WTC11 (cell line): ENCODE measurements at regions not wholly inside any gene's neighbourhood (a gene's known extent, or its start where the extent isn't known, plus 50 kb on each side); places are given as distances from the start of the nearest gene placed in this dataset.
"Not testable (repeated sequence)": the region's sequence is repeated elsewhere in the genome, so short reads cannot be mapped to it uniquely, and the experiment has no call there.

Source experiments
- ATAC-seq: fragments of 200-7000 bp; cut with Tn5 transposase; 2 replicates; pipeline ENCODE4 v1.10.0; 2021; ENCODE audit warnings: mild to moderate bottlenecking, moderate library complexity
- CTCF ChIA-PET: fragments of 300-600 bp; sonication (Branson Sonifier 250); formaldehyde crosslinking; loops from one replicate; lab custom pipeline; 2021; ENCODE audit warnings: antibody characterized with exemption; lab: Charles Lee
- POLR2A ChIA-PET: fragments of 350-600 bp; sonication (Branson Sonifier 250); formaldehyde crosslinking; loops from one replicate; lab custom pipeline; 2021; ENCODE audit warnings: antibody characterized with exemption; lab: Charles Lee
- DNase-seq: peaks from one replicate; pipeline ENCODE4 v3.0.0; 2021; ENCODE audit warnings: low spot score
- H3K27ac Mint-ChIP-seq: 2 replicates; pipeline ENCODE4 v1.8.0; 2021; ENCODE audit warnings: mixed read lengths
- H3K27me3 Mint-ChIP-seq: 2 replicates; pipeline ENCODE4 v1.8.0; 2021; ENCODE audit warnings: low read depth, mild to moderate bottlenecking, moderate library complexity, mixed read lengths
- H3K36me3 Mint-ChIP-seq: 2 replicates; pipeline ENCODE4 v1.8.0; 2021; ENCODE audit warnings: mixed read lengths
- H3K4me1 Mint-ChIP-seq: 2 replicates; pipeline ENCODE4 v1.8.0; 2022; ENCODE audit warnings: mixed read lengths
- H3K4me3 Mint-ChIP-seq: 2 replicates; pipeline ENCODE4 v1.8.0; 2021; ENCODE audit warnings: mild to moderate bottlenecking, moderate library complexity, mixed read lengths
- H3K9me3 Mint-ChIP-seq: 2 replicates; pipeline ENCODE4 v1.8.0; 2021; ENCODE audit warnings: mixed read lengths
- ATF3 ChIP-seq: sonication (generic); formaldehyde crosslinking; conservative IDR thresholded peaks from 2 replicates; pipeline ENCODE4 v1.8.1; 2022; ENCODE audit warnings: mild to moderate bottlenecking, missing genetic modification reagents
- EMX1 ChIP-seq: fragments of 250-450 bp; sonication (Bioruptor Pico); IDR thresholded peaks from 2 replicates; pipeline ENCODE4 v1.8.0; 2021; ENCODE audit warnings: mild to moderate bottlenecking
- FOXP1 ChIP-seq: sonication (generic); formaldehyde crosslinking; IDR thresholded peaks from 2 replicates; pipeline ENCODE4 v1.8.0; 2022; ENCODE audit warnings: missing genetic modification reagents, mild to moderate bottlenecking, moderate library complexity, borderline replicate concordance
- GTF2I ChIP-seq: fragments of 250-450 bp; sonication (Bioruptor Pico); conservative IDR thresholded peaks from 2 replicates; pipeline ENCODE4 v1.4.0; 2021; ENCODE audit warnings: mild to moderate bottlenecking
- HMGA2 ChIP-seq: fragments of 250-450 bp; sonication (Bioruptor Pico); IDR thresholded peaks from 2 replicates; pipeline ENCODE4 v1.4.0; 2021; ENCODE audit warnings: mild to moderate bottlenecking, moderate library complexity
- HMGXB4 ChIP-seq: sonication (generic); formaldehyde crosslinking; IDR thresholded peaks from 2 replicates; pipeline ENCODE4 v1.8.1; 2023; ENCODE audit warnings: mild to moderate bottlenecking, moderate library complexity, missing genetic modification reagents
- MLX ChIP-seq: sonication (generic); formaldehyde crosslinking; IDR thresholded peaks from 2 replicates; pipeline ENCODE4 v1.8.1; 2023; ENCODE audit warnings: mild to moderate bottlenecking, missing genetic modification reagents, moderate library complexity
- PRDM15 ChIP-seq: sonication (generic); formaldehyde crosslinking; IDR thresholded peaks from 2 replicates; pipeline ENCODE4 v1.8.0; 2022; ENCODE audit warnings: missing genetic modification reagents
- SMAD4 ChIP-seq: sonication (generic); formaldehyde crosslinking; IDR thresholded peaks from 2 replicates; pipeline ENCODE4 v1.8.0; 2022; ENCODE audit warnings: mild to moderate bottlenecking, missing genetic modification reagents
- TEAD4 ChIP-seq: sonication (generic); formaldehyde crosslinking; IDR thresholded peaks from 2 replicates; pipeline ENCODE4 v1.8.0; 2022; ENCODE audit warnings: mild to moderate bottlenecking, missing genetic modification reagents
- TP53 ChIP-seq: sonication (generic); formaldehyde crosslinking; IDR thresholded peaks from 2 replicates; pipeline ENCODE4 v1.8.1; 2023; ENCODE audit warnings: mild to moderate bottlenecking, missing genetic modification reagents
- USF1 ChIP-seq: sonication (generic); formaldehyde crosslinking; IDR thresholded peaks from 2 replicates; pipeline ENCODE4 v1.8.0; 2022; ENCODE audit warnings: mild to moderate bottlenecking, missing genetic modification reagents
- ZNF138 ChIP-seq: sonication (generic); formaldehyde crosslinking; conservative IDR thresholded peaks from 2 replicates; pipeline ENCODE4 v1.8.1; 2022; ENCODE audit warnings: mild to moderate bottlenecking, moderate library complexity, missing genetic modification reagents
- ZNF219 ChIP-seq: sonication (generic); formaldehyde crosslinking; IDR thresholded peaks from 2 replicates; pipeline ENCODE4 v1.8.0; 2023; ENCODE audit warnings: missing genetic modification reagents, mild to moderate bottlenecking, borderline replicate concordance
- ZNF532 ChIP-seq: fragments of 250-450 bp; sonication (Bioruptor Pico); IDR thresholded peaks from 2 replicates; pipeline ENCODE4 v1.9.0; 2021; ENCODE audit warnings: mild to moderate bottlenecking, borderline replicate concordance

- no peak for TF ChIP-seq ZNF532 (CRISPR knock-in tag)
Observed at GRCh38 chr13:50291611-50292010, 276.4 kb downstream of the KCNRG start (continued).

- H3K36me3 Mint-ChIP-seq, result no peaks in the 10 kb centered on the region; the same call in 1 of the 2 replicates
- ATAC-seq (no peak), DNase-seq (no peak)
- CTCF ChIA-PET, result no interaction called here
- TF ChIP-seq TP53 (no peak), PRDM15 (CRISPR knock-in tag) (no peak), SMAD4 (CRISPR knock-in tag) (no peak), HMGA2 (CRISPR knock-in tag) (no peak), HMGXB4 (CRISPR knock-in tag) (no peak), ATF3 (CRISPR knock-in tag) (no peak)
- peaks cover 31% of the 10 kb centered on the region for H3K9me3 Mint-ChIP-seq
- no peak overlapping the region for H3K27ac Mint-ChIP-seq
- POLR2A ChIA-PET, result no interaction called here
- H3K4me3 Mint-ChIP-seq, result no peak overlapping the region
- no peaks in the 10 kb centered on the region for H3K27me3 Mint-ChIP-seq
- peaks cover 8% of the 10 kb centered on the region for H3K4me1 Mint-ChIP-seq
Observed at GRCh38 chr13:50292081-50292480, 276.8 kb downstream of the KCNRG start.

- ATAC-seq, H3K27me3 Mint-ChIP-seq, H3K36me3 Mint-ChIP-seq, DNase-seq, H3K4me1 Mint-ChIP-seq, CTCF ChIA-PET, H3K4me3 Mint-ChIP-seq, H3K27ac Mint-ChIP-seq, POLR2A ChIA-PET: not testable (repeated sequence)
- peaks cover 19% of the 10 kb centered on the region for H3K9me3 Mint-ChIP-seq
Observed at GRCh38 chr13:50294425-50294824, 279.2 kb downstream of the KCNRG start.

GRCh38 chr13:50299546-50300249, 284.5 kb downstream of the KCNRG start:
- Mint-ChIP-seq H3K27me3 (no peaks in the 10 kb centered on the region), H3K4me1 (no peaks in the 10 kb centered on the region), H3K36me3 (0 out of 2 replicates have a peak, but pooled peaks cover 2% of the 10 kb centered on the region), H3K4me3 (no peak overlapping the region), H3K27ac (no peak overlapping the region), H3K9me3 (peaks cover 15% of the 10 kb centered on the region)
- ATAC-seq (no peak), DNase-seq (no peak)
- ChIA-PET POLR2A (no interaction called here), CTCF (no interaction called here)
- TF ChIP-seq ZNF138, result no peak
- TF ChIP-seq MLX, result no peak
- TF ChIP-seq USF1 (CRISPR knock-in tag), result no peak
- TF ChIP-seq TEAD4 (CRISPR knock-in tag), result no peak
- no peak for TF ChIP-seq FOXP1 (CRISPR knock-in tag)
- TF ChIP-seq ZNF219 (CRISPR knock-in tag), result no peak
- TF ChIP-seq EMX1, result no peak
- no peak for TF ChIP-seq HMGXB4 (CRISPR knock-in tag)
- no peak for TF ChIP-seq GTF2I
